HEK293 (cell line): ENCODE measurements at regions not wholly inside any gene's neighbourhood (a gene's known extent, or its start where the extent isn't known, plus 50 kb on each side); places are given as distances from the start of the nearest gene placed in this dataset.

Experiments used
- CTCF ChIP-seq: fragments of 450-650 bp; formaldehyde crosslinking; IDR thresholded peaks from 2 replicates; pipeline ENCODE4 v1.5.1; 2016; ENCODE audit warnings: missing biosample characterization, missing genetic modification characterization
- FEZF1 ChIP-seq: fragments of 450-650 bp; formaldehyde crosslinking; IDR thresholded peaks from 2 replicates; pipeline ENCODE4 v1.5.1; 2016; ENCODE audit warnings: missing biosample characterization, missing genetic modification characterization
- GLI4 ChIP-seq: fragments of 450-650 bp; formaldehyde crosslinking; IDR thresholded peaks from 2 replicates; pipeline ENCODE4 v1.5.1; 2016; ENCODE audit warnings: missing biosample characterization, missing genetic modification characterization
- INSM2 ChIP-seq: fragments of 450-650 bp; formaldehyde crosslinking; IDR thresholded peaks from 2 replicates; pipeline ENCODE4 v1.5.1; 2016; ENCODE audit warnings: missing biosample characterization, missing genetic modification characterization
- KLF8 ChIP-seq: fragments of 450-650 bp; formaldehyde crosslinking; IDR thresholded peaks from 2 replicates; pipeline ENCODE4 v1.5.1; 2016; ENCODE audit warnings: missing biosample characterization, missing genetic modification characterization
- PRDM10 ChIP-seq: fragments of 450-650 bp; formaldehyde crosslinking; IDR thresholded peaks from 2 replicates; pipeline ENCODE4 v1.5.1; 2016; ENCODE audit warnings: missing biosample characterization, missing genetic modification characterization
- SALL2 ChIP-seq: fragments of 450-650 bp; formaldehyde crosslinking; IDR thresholded peaks from 2 replicates; pipeline ENCODE4 v1.5.0; 2017; ENCODE audit warnings: missing biosample characterization, mild to moderate bottlenecking, missing genetic modification characterization, borderline replicate concordance
- SP3 ChIP-seq: fragments of 450-650 bp; formaldehyde crosslinking; IDR thresholded peaks from 2 replicates; pipeline ENCODE4 v1.5.1; 2016; ENCODE audit warnings: missing biosample characterization, missing genetic modification characterization
- SP7 ChIP-seq: fragments of 450-650 bp; formaldehyde crosslinking; IDR thresholded peaks from 2 replicates; pipeline ENCODE4 v1.5.1; 2016; ENCODE audit warnings: missing biosample characterization, missing genetic modification characterization
- YY2 ChIP-seq: fragments of 450-650 bp; formaldehyde crosslinking; IDR thresholded peaks from 2 replicates; pipeline ENCODE4 v1.5.1; 2016; ENCODE audit warnings: missing biosample characterization, missing genetic modification characterization
- ZFP69B ChIP-seq: fragments of 450-650 bp; formaldehyde crosslinking; IDR thresholded peaks from 2 replicates; pipeline ENCODE4 v1.5.1; 2016; ENCODE audit warnings: missing biosample characterization, missing genetic modification characterization
- ZNF114 ChIP-seq: fragments of 450-650 bp; formaldehyde crosslinking; IDR thresholded peaks from 2 replicates; pipeline ENCODE4 v1.5.0; 2017; ENCODE audit warnings: missing biosample characterization, missing genetic modification characterization
- ZNF16 ChIP-seq: fragments of 450-650 bp; formaldehyde crosslinking; IDR thresholded peaks from 2 replicates; pipeline ENCODE4 v1.5.1; 2016; ENCODE audit warnings: low read depth, missing biosample characterization, missing genetic modification characterization
- ZNF169 ChIP-seq: fragments of 450-650 bp; formaldehyde crosslinking; IDR thresholded peaks from 2 replicates; pipeline ENCODE4 v1.5.1; 2016; ENCODE audit warnings: missing biosample characterization, missing genetic modification characterization
- ZNF221 ChIP-seq: fragments of 450-650 bp; formaldehyde crosslinking; IDR thresholded peaks from 2 replicates; pipeline ENCODE4 v1.5.1; 2017; ENCODE audit warnings: missing biosample characterization, missing genetic modification characterization, borderline replicate concordance
- ZNF24 ChIP-seq: fragments of 450-650 bp; formaldehyde crosslinking; IDR thresholded peaks from 2 replicates; pipeline ENCODE4 v1.5.1; 2016; ENCODE audit warnings: missing biosample characterization, missing genetic modification characterization
- ZNF248 ChIP-seq: fragments of 450-650 bp; formaldehyde crosslinking; IDR thresholded peaks from 2 replicates; pipeline ENCODE4 v1.5.1; 2017; ENCODE audit warnings: missing biosample characterization, missing genetic modification characterization
- ZNF280C ChIP-seq: fragments of 450-650 bp; formaldehyde crosslinking; IDR thresholded peaks from 2 replicates; pipeline ENCODE4 v1.5.1; 2016; ENCODE audit warnings: missing biosample characterization, missing genetic modification characterization
- ZNF354C ChIP-seq: fragments of 450-650 bp; formaldehyde crosslinking; IDR thresholded peaks from 2 replicates; pipeline ENCODE4 v1.5.1; 2016; ENCODE audit warnings: missing biosample characterization, missing genetic modification characterization, low read depth, borderline replicate concordance
- ZNF394 ChIP-seq: fragments of 450-650 bp; formaldehyde crosslinking; IDR thresholded peaks from 2 replicates; pipeline ENCODE4 v1.5.1; 2016; ENCODE audit warnings: missing biosample characterization, missing genetic modification characterization, mild to moderate bottlenecking, moderate library complexity, borderline replicate concordance
- ZNF521 ChIP-seq: fragments of 450-650 bp; formaldehyde crosslinking; IDR thresholded peaks from 2 replicates; pipeline ENCODE4 v1.5.1; 2017; ENCODE audit warnings: missing biosample characterization, mild to moderate bottlenecking, missing genetic modification characterization
- ZNF701 ChIP-seq: fragments of 450-650 bp; formaldehyde crosslinking; IDR thresholded peaks from 2 replicates; pipeline ENCODE4 v1.5.1; 2016; ENCODE audit warnings: missing biosample characterization, missing genetic modification characterization
- ZNF785 ChIP-seq: fragments of 450-650 bp; formaldehyde crosslinking; IDR thresholded peaks from 2 replicates; pipeline ENCODE4 v1.5.1; 2016; ENCODE audit warnings: missing biosample characterization, missing genetic modification characterization

- peak; percentile 75 for TF ChIP-seq PRDM10 (tag by site-specific recombination)
- no peak for TF ChIP-seq ZNF221 (tag by site-specific recombination)
- TF ChIP-seq ZNF521 (tag by site-specific recombination): no peak
- TF ChIP-seq SALL2 (tag by site-specific recombination): no peak
- no peak for TF ChIP-seq INSM2 (tag by site-specific recombination)
- no peak for TF ChIP-seq ZNF24 (tag by site-specific recombination)
- no peak for TF ChIP-seq ZNF248
- peak; percentile 60 for TF ChIP-seq SP3 (tag by site-specific recombination)
- TF ChIP-seq FEZF1 (tag by site-specific recombination): no peak
- TF ChIP-seq KLF8: 0 out of 2 replicates have a peak, but pooled peaks have one; percentile 29
- no peak for TF ChIP-seq ZNF16
- no peak for TF ChIP-seq ZNF785 (tag by site-specific recombination)
- TF ChIP-seq ZFP69B (tag by site-specific recombination): no peak
- TF ChIP-seq ZNF394 (tag by site-specific recombination): no peak
- no peak for TF ChIP-seq GLI4 (tag by site-specific recombination)
- TF ChIP-seq SP7 (tag by site-specific recombination): peak; percentile 34; the same call in 1 of the 2 replicates
- TF ChIP-seq ZNF280C: no peak
- no peak for TF ChIP-seq ZNF114
- TF ChIP-seq ZNF354C: no peak
- TF ChIP-seq CTCF: peak; percentile 87
- no peak for TF ChIP-seq YY2 (tag by site-specific recombination)
- TF ChIP-seq ZNF169 (tag by site-specific recombination): no peak
- no peak for TF ChIP-seq ZNF701 (tag by site-specific recombination)
These were observed 157.6 kb downstream of the HERPUD2 start (continued) for GRCh38 chr7:35537067-35538023.
